ENCODE measurements at regions not wholly inside any gene's neighbourhood (a gene's known extent, or its start where the extent isn't known, plus 50 kb on each side); places are given as distances from the start of the nearest gene placed in this dataset.
A peak's percentile ranks its signal among the peaks of the same experiment; 100 is the strongest.

- TF ChIP-seq CTCF (IDR thresholded peaks at IDR 0.05; ENCODE audit: poor library complexity, severe bottlenecking), result no peak
- Histone ChIP-seq H3K36me3 (ENCODE audit: low read depth) (no peaks in the 10 kb centered on the region), H3K4me3 (ENCODE audit: severe bottlenecking) (no peak overlapping the region), H3K27me3 (ENCODE audit: insufficient read depth, poor library complexity, severe bottlenecking) (peaks cover 12% of the 10 kb centered on the region), H3K27ac (ENCODE audit: poor library complexity, severe bottlenecking) (no peak overlapping the region), H3K4me1 (ENCODE audit: insufficient read depth, poor library complexity, severe bottlenecking) (no peaks in the 10 kb centered on the region), H3K9me3 (ENCODE audit: severe bottlenecking) (peaks cover 6% of the 10 kb centered on the region)
- ATAC-seq (ENCODE audit: low read depth) (no peak), DNase-seq (ENCODE audit: low spot score) (peak; percentile 37)
These were observed 255.4 kb downstream of the NDUFA10 start for GRCh38 chr2:239769554-239770245.

DNA sequence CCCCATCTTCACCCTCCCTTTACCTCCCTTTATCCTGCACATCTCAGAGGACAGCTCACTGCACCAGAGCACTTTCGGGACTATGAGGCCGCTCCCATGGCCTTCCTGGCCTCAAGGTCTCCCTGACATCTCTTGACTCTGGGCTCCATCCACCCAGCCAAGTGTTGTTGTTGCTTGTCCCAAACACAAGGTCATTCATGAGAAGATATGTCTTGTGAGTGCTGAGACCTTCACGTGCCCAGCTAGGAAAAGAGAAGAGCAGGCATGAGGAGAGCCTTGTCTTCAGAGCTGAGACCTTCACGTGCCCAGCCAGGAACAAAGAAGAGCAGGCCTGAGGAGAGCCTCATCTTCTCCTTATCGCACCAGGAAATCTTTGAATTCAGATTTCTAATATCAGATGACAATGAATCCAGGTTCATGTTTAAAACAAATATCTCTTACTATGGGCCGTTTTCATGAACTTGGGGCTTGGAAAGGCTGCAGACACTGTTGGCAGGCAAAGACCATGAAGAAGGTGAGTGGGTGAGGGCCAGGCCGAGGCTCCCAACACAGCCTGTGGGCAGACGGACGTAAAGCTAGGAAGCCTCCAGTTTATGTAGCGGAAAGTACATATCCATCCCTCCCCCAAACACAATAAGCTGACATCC, 256.1 kb downstream of the NDUFA10 start:
- no peak overlapping the region for H3K27ac ChIP-seq (ENCODE audit: poor library complexity, severe bottlenecking)
- H3K36me3 ChIP-seq (ENCODE audit: low read depth), result no peaks in the 10 kb centered on the region
- peak; percentile 19 for DNase-seq (ENCODE audit: low spot score)
- no peaks in the 10 kb centered on the region for H3K4me1 ChIP-seq (ENCODE audit: insufficient read depth, poor library complexity, severe bottlenecking)
- ATAC-seq (ENCODE audit: low read depth), result no peak
- peaks cover 6% of the 10 kb centered on the region for H3K9me3 ChIP-seq (ENCODE audit: severe bottlenecking)
- H3K27me3 ChIP-seq (ENCODE audit: insufficient read depth, poor library complexity, severe bottlenecking), result peaks cover 8% of the 10 kb centered on the region
- TF ChIP-seq CTCF (IDR thresholded peaks at IDR 0.05; ENCODE audit: poor library complexity, severe bottlenecking), result no peak
- no peak overlapping the region for H3K4me3 ChIP-seq (ENCODE audit: severe bottlenecking)

GRCh38 chr2:239768031-239768790, 256.9 kb downstream of the NDUFA10 start:
- ATAC-seq (ENCODE audit: low read depth) (no peak), DNase-seq (ENCODE audit: low spot score) (peak; percentile 42)
- peaks cover 6% of the 10 kb centered on the region for H3K9me3 ChIP-seq (ENCODE audit: severe bottlenecking)
- H3K27me3 ChIP-seq (ENCODE audit: insufficient read depth, poor library complexity, severe bottlenecking), result peaks cover 7% of the 10 kb centered on the region
- no peak overlapping the region for H3K4me3 ChIP-seq (ENCODE audit: severe bottlenecking)
- H3K36me3 ChIP-seq (ENCODE audit: low read depth), result no peaks in the 10 kb centered on the region
- no peaks in the 10 kb centered on the region for H3K4me1 ChIP-seq (ENCODE audit: insufficient read depth, poor library complexity, severe bottlenecking)
- TF ChIP-seq CTCF (IDR thresholded peaks at IDR 0.05; ENCODE audit: poor library complexity, severe bottlenecking), result no peak
- H3K27ac ChIP-seq (ENCODE audit: poor library complexity, severe bottlenecking), result no peak overlapping the region

- ATAC-seq (ENCODE audit: low read depth), result no peak
- DNase-seq (ENCODE audit: low spot score), result peak; percentile 31
- H3K9me3 ChIP-seq (ENCODE audit: severe bottlenecking), result peaks cover 6% of the 10 kb centered on the region
- no peaks in the 10 kb centered on the region for H3K4me1 ChIP-seq (ENCODE audit: insufficient read depth, poor library complexity, severe bottlenecking)
- no peaks in the 10 kb centered on the region for H3K36me3 ChIP-seq (ENCODE audit: low read depth)
- H3K4me3 ChIP-seq (ENCODE audit: severe bottlenecking), result no peak overlapping the region
- no peak for TF ChIP-seq CTCF (IDR thresholded peaks at IDR 0.05; ENCODE audit: poor library complexity, severe bottlenecking)
- H3K27me3 ChIP-seq (ENCODE audit: insufficient read depth, poor library complexity, severe bottlenecking), result peaks cover 15% of the 10 kb centered on the region
- H3K27ac ChIP-seq (ENCODE audit: poor library complexity, severe bottlenecking), result no peak overlapping the region
These were observed 257.9 kb downstream of the NDUFA10 start for GRCh38 chr2:239767021-239767905.
